Naive thymus-derived CD4-positive, alpha-beta T cell (primary cell): ENCODE measurements at regions not wholly inside any gene's neighbourhood (a gene's known extent, or its start where the extent isn't known, plus 50 kb on each side); places are given as distances from the start of the nearest gene placed in this dataset.

ENCODE experiments used
- ATAC-seq: fragments of 150-1000 bp; cut with Tn5 transposase; 2 replicates; pipeline ENCODE4 v1.10.0; 2021; ENCODE audit warnings: mild to moderate bottlenecking, moderate library complexity
- CTCF ChIA-PET: fragments of 350-600 bp; sonication (Branson Sonifier 250); formaldehyde crosslinking; loops from one replicate; lab custom pipeline; 2021; ENCODE audit warnings: antibody characterized with exemption; lab: Charles Lee
- POLR2A ChIA-PET: fragments of 350-600 bp; sonication (Branson Sonifier 250); formaldehyde crosslinking; loops from one replicate; lab custom pipeline; 2021; ENCODE audit warnings: antibody characterized with exemption, inconsistent platforms; lab: Charles Lee
- DNase-seq, 9 donors: peaks; one replicate each; pipeline versions ENCODE4 v3.0.0 to v3.0.0-alpha.2; 2020 to 2022; ENCODE audit warnings: mixed read lengths in 1 of 9
- H3K27ac ChIP-seq: one replicate; pipeline ENCODE4 v1.7.0; 2013; ENCODE audit warnings: mild to moderate bottlenecking, low read depth, low read length, moderate library complexity
- H3K27me3 ChIP-seq, 2 donors: one replicate each; pipeline ENCODE4 v1.7.0; 2013; ENCODE audit warnings: low read length in 2 of 2, mild to moderate bottlenecking in 2 of 2, moderate library complexity in 2 of 2; ENCODE audit not compliant: control insufficient read depth in 2 of 2, insufficient read depth in 2 of 2
- H3K36me3 ChIP-seq, 3 experiments: 1 replicate in 2 of 3; 2 replicates in 1 of 3; pipeline ENCODE4 v1.7.0; 2013; ENCODE audit warnings: low read length in 3 of 3, mild to moderate bottlenecking in 3 of 3, moderate library complexity in 1 of 3; ENCODE audit not compliant: insufficient read depth in 3 of 3, control insufficient read depth in 2 of 3
- H3K4me1 ChIP-seq, 2 donors: one replicate each; pipeline ENCODE4 v1.7.0; 2013; ENCODE audit warnings: low read length in 2 of 2, mild to moderate bottlenecking in 2 of 2, moderate library complexity in 1 of 2; ENCODE audit not compliant: control insufficient read depth in 2 of 2, insufficient read depth in 2 of 2
- H3K4me3 ChIP-seq: 2 replicates; pipeline ENCODE4 v1.7.0; 2013; ENCODE audit warnings: mild to moderate bottlenecking, low read length
- H3K9me3 ChIP-seq, 3 experiments: 1 replicate in 2 of 3; 2 replicates in 1 of 3; pipeline ENCODE4 v1.7.0; 2013; ENCODE audit warnings: low read length in 3 of 3; ENCODE audit not compliant: control insufficient read depth in 2 of 3
- H3K27ac Mint-ChIP-seq, 9 donors: one replicate each; pipeline ENCODE4 v1.8.0; 2020 to 2022; ENCODE audit warnings: mixed read lengths in 9 of 9, mild to moderate bottlenecking in 8 of 9, moderate library complexity in 5 of 9, inconsistent platforms in 2 of 9
- H3K27me3 Mint-ChIP-seq, 5 donors: one replicate each; pipeline ENCODE4 v1.8.0; 2021 to 2022; ENCODE audit warnings: mixed read lengths in 5 of 5, mild to moderate bottlenecking in 1 of 5
- H3K36me3 Mint-ChIP-seq, 5 donors: one replicate each; pipeline ENCODE4 v1.8.0; 2020 to 2022; ENCODE audit warnings: mixed read lengths in 5 of 5, mild to moderate bottlenecking in 3 of 5, inconsistent platforms in 1 of 5
- H3K4me1 Mint-ChIP-seq, 7 donors: one replicate each; pipeline ENCODE4 v1.8.0; 2020 to 2022; ENCODE audit warnings: mixed read lengths in 7 of 7, mild to moderate bottlenecking in 3 of 7, inconsistent platforms in 1 of 7
- H3K4me3 Mint-ChIP-seq, 10 donors: one replicate each; pipeline ENCODE4 v1.8.0; 2020 to 2022; ENCODE audit warnings: mild to moderate bottlenecking in 10 of 10, mixed read lengths in 10 of 10, moderate library complexity in 6 of 10, inconsistent platforms in 2 of 10
- H3K9me3 Mint-ChIP-seq, 11 donors: one replicate each; pipeline ENCODE4 v1.8.0; 2020 to 2022; ENCODE audit warnings: mixed read lengths in 11 of 11, mild to moderate bottlenecking in 4 of 11, inconsistent platforms in 1 of 11, moderate library complexity in 1 of 11
- intact Hi-C, 2 donors: fragments of 100-400 bp; cut with micrococcal nuclease; formaldehyde crosslinking; loops; one replicate each; pipeline ENCODE4 v1.15.1; 2023

DNA sequence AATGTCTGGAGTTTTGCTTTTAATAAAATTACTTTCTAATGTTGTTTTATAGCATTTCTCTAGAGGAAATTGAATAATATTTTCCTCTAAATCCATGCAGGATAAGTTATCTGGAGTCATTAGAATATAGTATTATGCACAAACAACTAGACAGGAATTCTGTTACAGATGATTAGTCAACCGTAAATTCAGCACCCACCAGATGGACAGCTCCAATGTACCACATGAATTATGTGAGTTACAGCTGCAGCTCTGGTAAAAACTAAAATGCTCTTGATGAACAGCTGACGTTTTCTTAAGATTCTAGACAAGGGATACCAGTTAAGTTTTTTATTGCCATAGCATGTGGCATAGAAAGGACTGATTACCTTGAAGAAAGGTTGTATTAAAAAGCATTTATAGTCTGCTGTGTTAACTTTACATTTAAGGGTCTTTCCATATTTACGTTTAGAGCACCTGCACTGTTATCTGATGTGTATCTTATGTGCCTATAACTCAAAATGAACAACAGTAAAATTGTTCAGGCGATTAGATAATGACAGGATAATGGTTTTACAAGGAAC, 321.4 kb upstream of the LRFN5 start:
- peaks cover 1 to 27% (median 8%) of the 10 kb centered on the region in 11 donors for H3K9me3 Mint-ChIP-seq
- Histone ChIP-seq H3K27me3 (no peaks in the 10 kb centered on the region), H3K9me3 (no peaks in the 10 kb centered on the region), H3K27ac (no peak overlapping the region), H3K4me3 (no peak overlapping the region), H3K36me3 (no peaks in the 10 kb centered on the region), H3K4me1 (no peaks in the 10 kb centered on the region)
- no peaks in the 10 kb centered on the region for H3K27me3 Mint-ChIP-seq
- no peak for DNase-seq
- H3K36me3 Mint-ChIP-seq = no peaks in the 10 kb centered on the region
- ChIA-PET CTCF (no interaction called here), POLR2A (no interaction called here)
- intact Hi-C loops = no loop called here
- no peak overlapping the region for H3K27ac Mint-ChIP-seq
- no peak overlapping the region for H3K4me3 Mint-ChIP-seq
- no peaks in the 10 kb centered on the region for H3K4me1 Mint-ChIP-seq
- no peak for ATAC-seq

DNA sequence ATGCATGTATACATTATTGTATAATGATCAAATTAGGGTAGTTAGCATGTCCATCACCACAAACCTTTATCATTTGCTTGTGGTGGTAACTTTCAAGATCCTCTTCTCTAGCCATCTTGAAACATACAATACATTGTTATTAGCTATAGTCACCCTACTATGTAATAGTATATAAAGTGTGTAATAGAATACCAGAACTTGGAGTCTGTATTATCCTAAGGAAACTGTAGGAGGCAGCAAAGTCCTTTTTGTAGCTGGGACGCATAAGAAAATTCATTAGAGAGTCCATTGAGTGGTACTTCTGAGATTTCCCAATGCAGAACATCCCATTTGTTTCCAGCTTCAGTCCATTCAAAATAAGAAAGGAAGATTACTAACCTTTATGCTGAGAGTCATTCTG, 325.9 kb upstream of the LRFN5 start:
- Histone ChIP-seq H3K27me3 (no peaks in the 10 kb centered on the region), H3K27ac (no peak overlapping the region), H3K4me3 (no peak overlapping the region), H3K4me1 (no peaks in the 10 kb centered on the region), H3K36me3 (no peaks in the 10 kb centered on the region), H3K9me3 (no peaks in the 10 kb centered on the region)
- ATAC-seq (no peak), DNase-seq (no peak)
- no peak overlapping the region for H3K4me3 Mint-ChIP-seq
- peaks cover 0 to 30% (median 6%) of the 10 kb centered on the region in 11 donors for H3K9me3 Mint-ChIP-seq
- no peak overlapping the region for H3K27ac Mint-ChIP-seq
- ChIA-PET POLR2A (no interaction called here), CTCF (no interaction called here)
- no peaks in the 10 kb centered on the region for H3K27me3 Mint-ChIP-seq
- H3K36me3 Mint-ChIP-seq = no peaks in the 10 kb centered on the region
- intact Hi-C loops = no loop called here
- no peaks in the 10 kb centered on the region for H3K4me1 Mint-ChIP-seq

DNA sequence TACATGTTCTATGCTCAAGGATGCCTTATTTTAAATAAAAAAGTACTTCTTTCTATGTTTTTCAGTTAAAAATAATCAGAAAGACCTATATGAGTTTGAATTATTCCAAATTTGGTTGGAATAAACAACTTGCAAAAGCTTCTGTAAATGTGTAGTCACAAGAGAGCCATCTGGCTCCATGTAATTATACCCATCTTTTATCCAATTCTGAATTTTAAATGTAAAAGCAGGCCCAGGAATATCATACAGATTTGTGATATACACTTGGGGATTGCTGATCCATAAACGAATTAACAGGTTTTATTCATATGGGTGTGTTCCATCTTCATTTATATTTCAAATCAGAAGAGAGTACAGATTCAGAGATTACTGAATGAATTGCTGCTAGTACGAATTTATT, 329.2 kb upstream of the LRFN5 start:
- no peak for ATAC-seq
- Mint-ChIP-seq H3K36me3 (no peaks in the 10 kb centered on the region), H3K4me3 (no peak overlapping the region), H3K9me3 (peaks cover 0 to 26% (median 6%) of the 10 kb centered on the region in 11 donors), H3K4me1 (no peaks in the 10 kb centered on the region), H3K27me3 (no peaks in the 10 kb centered on the region), H3K27ac (no peak overlapping the region)
- Histone ChIP-seq H3K9me3 (no peaks in the 10 kb centered on the region), H3K4me1 (no peaks in the 10 kb centered on the region), H3K27ac (no peak overlapping the region), H3K4me3 (no peak overlapping the region), H3K27me3 (no peaks in the 10 kb centered on the region), H3K36me3 (no peaks in the 10 kb centered on the region)
- CTCF ChIA-PET = no interaction called here
- POLR2A ChIA-PET = no interaction called here
- intact Hi-C loops = no loop called here
- DNase-seq = no peak

DNA sequence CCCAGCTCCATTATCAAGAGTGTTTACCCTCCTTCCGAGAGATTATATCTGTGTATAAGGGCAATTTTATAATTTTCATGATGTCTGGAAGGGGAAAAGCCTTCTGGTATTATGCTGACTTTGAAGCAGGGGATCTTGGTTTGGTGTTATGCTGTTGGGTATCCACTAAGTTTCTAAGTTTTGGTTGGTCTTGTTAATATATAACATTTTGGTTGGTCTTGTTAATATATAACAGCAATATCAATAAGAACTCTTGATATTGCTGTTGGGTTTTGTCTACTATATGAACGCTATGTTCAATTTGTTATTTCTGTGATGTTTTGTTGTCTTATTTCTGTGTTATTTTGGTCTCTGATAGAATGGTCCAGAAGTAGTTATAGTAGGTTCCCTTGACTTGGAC, 349.2 kb upstream of the LRFN5 start:
- POLR2A ChIA-PET = no interaction called here
- intact Hi-C loops = no loop called here
- peaks cover 0 to 9% (median under 1%) of the 10 kb centered on the region in 11 donors for H3K9me3 Mint-ChIP-seq
- Histone ChIP-seq H3K9me3 (peaks cover 0 to 3% (median 0%) of the 10 kb centered on the region in 3 experiments), H3K27ac (no peak overlapping the region), H3K27me3 (no peaks in the 10 kb centered on the region), H3K4me3 (no peak overlapping the region), H3K36me3 (no peaks in the 10 kb centered on the region), H3K4me1 (no peaks in the 10 kb centered on the region)
- DNase-seq (no peak), ATAC-seq (no peak)
- H3K4me3 Mint-ChIP-seq = no peak overlapping the region
- no peaks in the 10 kb centered on the region for H3K4me1 Mint-ChIP-seq
- H3K27me3 Mint-ChIP-seq = no peaks in the 10 kb centered on the region
- CTCF ChIA-PET = no interaction called here
- H3K27ac Mint-ChIP-seq = no peak overlapping the region
- no peaks in the 10 kb centered on the region for H3K36me3 Mint-ChIP-seq

DNA sequence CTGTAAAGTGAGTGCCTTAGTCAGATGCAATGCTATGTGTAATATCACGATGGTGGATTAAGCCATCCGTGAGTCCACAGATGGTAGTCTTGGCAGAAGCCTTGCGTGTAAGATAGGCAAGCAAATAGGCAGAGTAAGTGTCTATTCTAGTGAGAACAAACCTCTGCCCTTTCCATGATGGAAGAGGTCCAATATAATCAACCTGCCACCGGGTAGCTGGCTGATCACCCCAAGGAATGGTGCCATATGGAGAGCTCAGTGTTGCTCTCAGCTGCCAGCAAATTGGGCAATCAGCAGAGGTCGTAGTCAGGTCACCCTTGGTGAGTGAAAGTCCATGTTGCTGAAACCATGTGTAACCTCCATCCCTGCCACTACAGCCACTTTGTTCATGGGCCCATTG, 371.2 kb upstream of the LRFN5 start:
- Mint-ChIP-seq H3K4me1 (no peaks in the 10 kb centered on the region), H3K27me3 (no peaks in the 10 kb centered on the region), H3K4me3 (no peak overlapping the region), H3K36me3 (no peaks in the 10 kb centered on the region), H3K27ac (no peak overlapping the region), H3K9me3 (peaks cover 0 to 18% (median 4%) of the 10 kb centered on the region in 11 donors)
- intact Hi-C loops = no loop called here
- Histone ChIP-seq H3K4me3 (no peak overlapping the region), H3K9me3 (no peaks in the 10 kb centered on the region), H3K27ac (no peak overlapping the region), H3K36me3 (no peaks in the 10 kb centered on the region), H3K4me1 (no peaks in the 10 kb centered on the region), H3K27me3 (no peaks in the 10 kb centered on the region)
- CTCF ChIA-PET = no interaction called here
- DNase-seq = no peak
- POLR2A ChIA-PET = no interaction called here
- no peak for ATAC-seq

DNA sequence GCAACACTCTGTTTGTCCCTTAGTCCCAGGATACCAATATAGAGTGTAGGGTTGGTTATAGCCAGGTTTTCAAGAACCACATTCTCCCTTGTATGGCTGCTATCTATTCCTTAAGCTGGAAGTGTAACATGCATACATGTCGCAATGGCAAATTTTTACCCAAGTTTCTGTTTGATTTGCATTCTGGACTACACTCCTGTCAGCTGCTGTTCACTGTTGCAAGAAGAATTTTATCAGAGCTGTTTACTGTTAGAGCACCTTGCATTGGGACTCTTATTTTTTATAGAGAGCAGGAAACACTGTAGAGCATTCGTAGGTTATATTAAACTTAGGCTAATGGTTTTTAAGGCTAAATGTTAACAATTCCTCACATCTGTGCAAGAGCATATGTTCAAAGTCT, 376.0 kb upstream of the LRFN5 start:
- H3K36me3 Mint-ChIP-seq = no peaks in the 10 kb centered on the region
- no peaks in the 10 kb centered on the region for H3K4me1 Mint-ChIP-seq
- intact Hi-C loops = no loop called here
- ChIA-PET CTCF (no interaction called here), POLR2A (no interaction called here)
- Histone ChIP-seq H3K27ac (no peak overlapping the region), H3K4me1 (no peaks in the 10 kb centered on the region), H3K9me3 (no peaks in the 10 kb centered on the region), H3K27me3 (no peaks in the 10 kb centered on the region), H3K36me3 (no peaks in the 10 kb centered on the region), H3K4me3 (no peak overlapping the region)
- DNase-seq (no peak), ATAC-seq (no peak)
- no peak overlapping the region for H3K27ac Mint-ChIP-seq
- H3K27me3 Mint-ChIP-seq = no peaks in the 10 kb centered on the region
- H3K4me3 Mint-ChIP-seq = no peak overlapping the region
- peaks cover 0 to 9% (median 1%) of the 10 kb centered on the region in 11 donors for H3K9me3 Mint-ChIP-seq

DNA sequence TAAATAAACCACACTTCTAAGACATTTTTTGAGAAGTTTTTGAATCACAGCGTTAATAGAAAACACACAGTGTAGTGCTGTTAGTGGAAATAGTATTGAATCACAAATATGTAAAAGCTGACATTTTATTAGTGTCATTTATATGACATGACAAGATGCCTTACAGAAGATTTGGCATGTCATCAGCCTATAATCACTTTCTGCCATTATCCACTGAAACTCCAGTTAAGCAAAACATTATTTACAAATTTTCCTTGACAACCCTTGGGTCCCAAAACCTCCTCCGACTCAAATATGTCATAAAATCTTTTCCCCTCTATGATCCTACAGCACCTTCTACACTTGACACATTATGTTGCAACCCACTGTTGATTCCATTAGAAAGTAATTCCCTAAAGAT, 376.9 kb upstream of the LRFN5 start:
- DNase-seq (no peak), ATAC-seq (no peak)
- no peaks in the 10 kb centered on the region for H3K4me1 ChIP-seq
- no peaks in the 10 kb centered on the region for H3K27me3 ChIP-seq
- Mint-ChIP-seq H3K27ac (no peak overlapping the region), H3K36me3 (no peaks in the 10 kb centered on the region), H3K4me3 (no peak overlapping the region), H3K4me1 (no peaks in the 10 kb centered on the region), H3K9me3 (peaks cover 0 to 5% (median 1%) of the 10 kb centered on the region in 11 donors), H3K27me3 (no peaks in the 10 kb centered on the region)
- H3K36me3 ChIP-seq = no peaks in the 10 kb centered on the region
- intact Hi-C loops = no loop called here
- H3K27ac ChIP-seq = no peak overlapping the region
- H3K4me3 ChIP-seq = no peak overlapping the region
- CTCF ChIA-PET = no interaction called here
- no peaks in the 10 kb centered on the region for H3K9me3 ChIP-seq
- POLR2A ChIA-PET = no interaction called here
